Progenitor cell of endocrine pancreas (in vitro differentiated cells): ENCODE measurements at regions not wholly inside any gene's neighbourhood (a gene's known extent, or its start where the extent isn't known, plus 50 kb on each side); places are given as distances from the start of the nearest gene placed in this dataset.
"Not testable (repeated sequence)": the region's sequence is repeated elsewhere in the genome, so short reads cannot be mapped to it uniquely, and the experiment has no call there.

Source experiments
- DNase-seq: peaks from one replicate; pipeline ENCODE4 v3.0.0; 2021; ENCODE audit warnings: low spot score; ENCODE audit not compliant: unreplicated experiment
- H3K27ac Mint-ChIP-seq: 2 replicates; pipeline ENCODE4 v1.8.0; 2021; ENCODE audit warnings: mild to moderate bottlenecking, moderate library complexity, mixed read lengths
- H3K27me3 Mint-ChIP-seq: 2 replicates; pipeline ENCODE4 v1.8.0; 2021; ENCODE audit warnings: mixed read lengths
- H3K36me3 Mint-ChIP-seq: 2 replicates; pipeline ENCODE4 v1.8.0; 2022; ENCODE audit warnings: mixed read lengths; ENCODE audit not compliant: insufficient read depth
- H3K4me1 Mint-ChIP-seq: 2 replicates; pipeline ENCODE4 v1.8.0; 2021; ENCODE audit warnings: low read depth, mixed read lengths
- H3K4me3 Mint-ChIP-seq: 2 replicates; pipeline ENCODE4 v1.8.0; 2021; ENCODE audit warnings: low read depth, mild to moderate bottlenecking, moderate library complexity, mixed read lengths
- H3K9me3 Mint-ChIP-seq: 2 replicates; pipeline ENCODE4 v1.8.0; 2021; ENCODE audit warnings: low read depth, mixed read lengths
- TF ChIP-seq, protein P1 (sequence below): fragments of 200-600 bp; sonication (generic); IDR thresholded peaks from one replicate; pipeline ENCODE4 v1.5.0; 2021; ENCODE audit warnings: antibody characterized with exemption, mild to moderate bottlenecking; ENCODE audit not compliant: unreplicated experiment

DNA sequence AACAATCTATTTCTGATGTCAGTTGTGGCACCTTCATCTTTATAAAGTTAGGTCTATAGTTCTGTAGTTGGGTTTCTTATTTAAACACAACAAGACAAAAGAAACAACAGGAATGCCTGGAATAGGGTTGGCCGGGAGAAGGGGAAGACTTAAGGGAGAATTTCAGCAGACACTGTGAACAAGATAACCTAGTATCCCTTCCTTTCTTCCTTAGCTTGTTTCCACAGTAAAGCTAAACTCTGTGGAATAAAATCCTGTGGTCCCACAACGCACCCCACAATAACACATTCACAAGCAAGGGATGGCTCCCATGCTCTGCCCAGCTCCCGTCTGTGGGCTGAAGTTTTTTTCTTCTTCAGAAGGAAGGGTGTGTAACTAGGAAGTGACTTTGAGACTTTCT lies 124.9 kb upstream of the SMARCA2 start:
- Mint-ChIP-seq H3K4me1 (no peaks in the 10 kb centered on the region), H3K36me3 (no peaks in the 10 kb centered on the region), H3K27me3 (peaks cover 4% of the 10 kb centered on the region), H3K9me3 (no peaks in the 10 kb centered on the region), H3K27ac (no peak overlapping the region), H3K4me3 (no peak overlapping the region)
- no peak for DNase-seq
- TF ChIP-seq, protein P1, sequence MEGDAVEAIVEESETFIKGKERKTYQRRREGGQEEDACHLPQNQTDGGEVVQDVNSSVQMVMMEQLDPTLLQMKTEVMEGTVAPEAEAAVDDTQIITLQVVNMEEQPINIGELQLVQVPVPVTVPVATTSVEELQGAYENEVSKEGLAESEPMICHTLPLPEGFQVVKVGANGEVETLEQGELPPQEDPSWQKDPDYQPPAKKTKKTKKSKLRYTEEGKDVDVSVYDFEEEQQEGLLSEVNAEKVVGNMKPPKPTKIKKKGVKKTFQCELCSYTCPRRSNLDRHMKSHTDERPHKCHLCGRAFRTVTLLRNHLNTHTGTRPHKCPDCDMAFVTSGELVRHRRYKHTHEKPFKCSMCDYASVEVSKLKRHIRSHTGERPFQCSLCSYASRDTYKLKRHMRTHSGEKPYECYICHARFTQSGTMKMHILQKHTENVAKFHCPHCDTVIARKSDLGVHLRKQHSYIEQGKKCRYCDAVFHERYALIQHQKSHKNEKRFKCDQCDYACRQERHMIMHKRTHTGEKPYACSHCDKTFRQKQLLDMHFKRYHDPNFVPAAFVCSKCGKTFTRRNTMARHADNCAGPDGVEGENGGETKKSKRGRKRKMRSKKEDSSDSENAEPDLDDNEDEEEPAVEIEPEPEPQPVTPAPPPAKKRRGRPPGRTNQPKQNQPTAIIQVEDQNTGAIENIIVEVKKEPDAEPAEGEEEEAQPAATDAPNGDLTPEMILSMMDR: no peak

DNA sequence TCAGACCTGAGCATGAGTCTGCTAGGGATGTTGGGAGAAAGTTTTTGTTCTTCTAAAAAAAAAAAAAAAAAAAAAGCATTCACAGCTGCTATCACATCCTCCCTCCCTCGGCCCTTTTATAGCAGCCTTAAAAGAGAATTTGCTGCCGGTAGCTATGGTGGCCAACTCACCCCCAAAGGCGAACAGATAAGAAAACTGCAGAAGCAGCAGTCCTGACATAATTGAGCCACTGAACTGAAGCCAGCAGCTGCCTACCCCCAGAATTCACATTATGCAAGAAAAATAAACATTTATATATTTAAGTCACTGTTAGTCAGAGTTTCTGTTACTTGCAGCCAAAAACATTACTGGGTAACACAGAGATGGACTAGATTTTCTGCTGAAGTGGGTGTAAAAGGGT lies 124.3 kb upstream of the SMARCA2 start:
- H3K27me3 Mint-ChIP-seq: peaks cover 4% of the 10 kb centered on the region
- DNase-seq: no peak
- TF ChIP-seq, protein P1: no peak
- no peak overlapping the region for H3K27ac Mint-ChIP-seq
- no peaks in the 10 kb centered on the region for H3K36me3 Mint-ChIP-seq
- no peaks in the 10 kb centered on the region for H3K9me3 Mint-ChIP-seq
- H3K4me1 Mint-ChIP-seq: no peaks in the 10 kb centered on the region
- no peak overlapping the region for H3K4me3 Mint-ChIP-seq

DNA sequence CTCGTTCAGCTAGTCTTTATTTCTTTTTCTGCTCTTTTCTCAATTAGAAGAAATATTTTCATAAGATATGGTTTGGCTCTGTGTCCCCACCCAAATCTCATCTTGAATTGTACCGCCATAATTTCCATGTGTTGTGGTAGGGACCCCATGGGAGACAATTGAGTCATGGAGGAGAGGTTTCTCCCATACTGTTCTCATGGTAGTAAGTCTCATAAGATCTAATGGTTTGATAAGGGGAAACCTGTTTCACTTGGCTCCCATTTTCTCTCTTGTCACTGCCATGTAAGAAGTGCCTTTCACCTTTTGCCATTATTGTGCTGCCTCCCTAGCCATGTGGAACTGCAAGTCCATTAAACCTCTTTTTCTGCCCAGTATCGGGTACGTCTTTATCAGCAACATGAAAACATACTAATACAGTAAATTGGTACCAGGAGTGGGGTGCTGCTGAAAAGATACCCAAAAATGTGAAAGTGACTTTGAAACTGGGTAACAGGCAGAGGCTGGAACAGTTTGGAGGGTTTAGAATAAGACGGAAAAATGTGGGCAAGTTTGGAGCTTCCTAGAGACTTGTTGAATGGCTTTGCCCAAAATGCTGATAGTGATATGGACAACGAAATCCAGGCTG lies 112.0 kb upstream of the SMARCA2 start:
- not testable (repeated sequence) for H3K4me3 Mint-ChIP-seq, DNase-seq, H3K27me3 Mint-ChIP-seq, H3K27ac Mint-ChIP-seq, H3K36me3 Mint-ChIP-seq, H3K4me1 Mint-ChIP-seq
- H3K9me3 Mint-ChIP-seq: peaks cover 33% of the 10 kb centered on the region

DNA sequence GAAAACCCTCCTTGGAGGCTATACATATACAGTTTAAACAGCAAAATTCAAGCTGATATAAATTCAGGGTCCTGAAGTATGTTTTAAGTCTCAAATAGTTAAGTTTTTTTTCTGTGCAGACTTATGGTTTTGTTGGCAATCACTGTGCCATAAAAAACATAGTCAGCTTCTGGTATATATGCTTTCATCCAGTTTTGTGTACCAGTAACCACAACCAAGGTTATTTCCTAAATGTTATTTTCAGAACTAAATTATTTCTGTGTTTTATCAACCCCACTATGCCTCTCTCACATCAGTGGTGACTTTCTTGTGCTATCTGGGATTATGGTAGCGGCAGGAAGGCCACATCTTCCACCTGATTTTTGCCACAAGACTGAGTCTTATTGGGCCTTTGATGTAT lies 107.7 kb upstream of the SMARCA2 start:
- TF ChIP-seq, protein P1: no peak
- H3K27ac Mint-ChIP-seq: no peak overlapping the region
- H3K9me3 Mint-ChIP-seq: peaks cover 15% of the 10 kb centered on the region
- no peak overlapping the region for H3K4me3 Mint-ChIP-seq
- DNase-seq: no peak
- peaks cover 1% of the 10 kb centered on the region for H3K36me3 Mint-ChIP-seq
- no peaks in the 10 kb centered on the region for H3K27me3 Mint-ChIP-seq
- H3K4me1 Mint-ChIP-seq: no peaks in the 10 kb centered on the region

DNA sequence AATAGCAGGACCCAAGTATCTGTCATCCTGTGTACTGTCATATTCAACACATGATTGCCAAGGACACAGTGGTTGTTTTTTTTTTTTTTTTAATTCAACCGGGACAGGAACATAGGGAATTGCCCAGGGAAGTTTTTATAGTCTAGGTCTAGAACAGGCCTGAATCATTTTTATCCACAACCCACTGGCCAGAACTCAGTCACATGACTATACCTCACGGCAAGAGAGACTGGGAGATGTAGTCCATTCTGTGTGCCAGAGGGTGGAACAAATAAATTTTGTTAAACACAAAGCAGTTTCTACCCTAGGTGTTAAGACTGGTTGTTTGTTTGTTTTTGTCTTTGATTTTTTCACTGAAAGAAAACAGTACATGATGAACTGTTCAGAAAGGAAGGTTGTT lies 105.8 kb upstream of the SMARCA2 start:
- H3K27me3 Mint-ChIP-seq: no peaks in the 10 kb centered on the region
- TF ChIP-seq, protein P1: no peak
- H3K9me3 Mint-ChIP-seq: peaks cover 5% of the 10 kb centered on the region
- no peaks in the 10 kb centered on the region for H3K4me1 Mint-ChIP-seq
- H3K36me3 Mint-ChIP-seq: no peaks in the 10 kb centered on the region
- H3K4me3 Mint-ChIP-seq: no peak overlapping the region
- no peak overlapping the region for H3K27ac Mint-ChIP-seq
- DNase-seq: no peak

DNA sequence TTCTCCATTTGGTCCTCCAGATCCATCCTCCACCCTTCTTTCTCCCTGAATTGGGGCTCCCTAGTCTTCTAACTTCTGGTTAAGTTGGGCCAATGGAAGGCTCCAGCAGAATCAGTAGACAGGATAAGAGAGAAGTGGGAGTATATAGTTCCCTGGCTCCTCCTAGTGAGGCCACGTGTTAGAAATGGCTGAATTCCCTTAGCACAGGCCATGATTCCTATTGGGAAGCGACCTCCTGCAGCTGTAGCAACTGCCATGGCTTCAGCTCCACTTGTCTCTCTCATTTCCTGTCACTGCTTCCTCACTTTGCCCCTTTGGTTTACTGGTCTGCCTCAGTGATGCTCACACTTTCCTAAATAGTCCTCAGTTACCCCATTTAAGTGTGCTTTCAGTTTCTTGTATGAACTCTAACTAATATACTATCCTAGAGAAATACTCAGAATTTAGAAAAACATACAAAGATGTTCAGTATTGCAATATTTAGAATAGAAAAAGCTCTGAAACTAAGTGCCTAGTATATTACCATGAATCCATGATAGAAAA lies 104.8 kb upstream of the SMARCA2 start:
- Mint-ChIP-seq H3K9me3 (no peaks in the 10 kb centered on the region), H3K27ac (no peak overlapping the region), H3K36me3 (no peaks in the 10 kb centered on the region), H3K27me3 (no peaks in the 10 kb centered on the region), H3K4me3 (no peak overlapping the region), H3K4me1 (no peaks in the 10 kb centered on the region)
- TF ChIP-seq, protein P1: no peak
- DNase-seq: no peak
